Hindlimb muscle (tissue), 1 donor: ENCODE measurements at regions not wholly inside any gene's neighbourhood (a gene's known extent, or its start where the extent isn't known, plus 50 kb on each side); places are given as distances from the start of the nearest gene placed in this dataset.
"Not testable (repeated sequence)": the region's sequence is repeated elsewhere in the genome, so short reads cannot be mapped to it uniquely, and the experiment has no call there.

ENCODE experiments used
- DNase-seq: peaks from one replicate; pipeline ENCODE4 v3.0.0-alpha.2; 2013

GRCh38 chr20:12211361-12211760, 293.7 kb downstream of the BTBD3 start:
- DNase-seq: no peak

DNA sequence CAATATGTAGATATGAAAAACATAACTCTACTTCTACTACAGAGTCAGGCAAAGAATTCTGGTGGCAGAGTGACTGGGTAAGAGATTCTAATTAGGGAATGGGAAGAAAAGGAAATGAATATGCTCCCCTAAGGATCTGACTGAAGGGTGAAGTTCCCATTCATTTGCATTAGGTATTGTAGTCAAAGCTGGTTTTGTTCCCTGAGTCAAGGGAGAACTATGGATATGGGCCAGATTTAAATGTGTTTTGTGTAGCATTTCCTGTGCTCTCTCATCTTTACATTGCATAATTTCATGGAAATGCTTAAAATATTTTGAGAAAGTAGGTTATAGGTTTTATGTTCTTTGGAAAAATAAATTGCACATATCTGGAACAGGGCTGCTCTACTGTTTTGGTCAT, 299.7 kb downstream of the BTBD3 start:
- no peak for DNase-seq

GRCh38 chr20:12219798-12220197, 302.1 kb downstream of the BTBD3 start:
- DNase-seq: no peak

GRCh38 chr20:12223057-12223456, 305.4 kb downstream of the BTBD3 start:
- no peak for DNase-seq

- no peak for DNase-seq
Observed at GRCh38 chr20:12225898-12226297, 308.2 kb downstream of the BTBD3 start.

GRCh38 chr20:12229891-12230290, 312.2 kb downstream of the BTBD3 start:
- no peak for DNase-seq

GRCh38 chr20:12237772-12238171, 320.1 kb downstream of the BTBD3 start:
- no peak for DNase-seq

DNA sequence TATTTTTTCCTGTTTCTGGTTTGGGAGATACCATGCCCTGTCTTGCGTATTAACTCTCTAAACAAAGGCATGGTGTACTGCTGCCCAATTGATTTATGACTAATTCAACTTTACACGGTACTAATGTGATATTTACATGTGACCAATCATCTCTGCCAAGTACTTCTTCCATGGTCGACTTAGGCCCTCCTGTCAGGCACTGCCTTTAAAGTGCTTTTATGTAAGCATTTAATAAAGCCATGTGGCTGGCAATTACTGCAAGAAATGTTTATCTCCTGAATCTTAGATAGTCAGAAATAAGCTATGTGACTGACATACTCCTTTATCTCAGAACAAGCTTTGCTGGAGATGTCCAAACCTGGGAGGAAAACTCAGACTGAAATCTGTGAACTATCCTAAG, 323.4 kb downstream of the BTBD3 start:
- DNase-seq: no peak

DNA sequence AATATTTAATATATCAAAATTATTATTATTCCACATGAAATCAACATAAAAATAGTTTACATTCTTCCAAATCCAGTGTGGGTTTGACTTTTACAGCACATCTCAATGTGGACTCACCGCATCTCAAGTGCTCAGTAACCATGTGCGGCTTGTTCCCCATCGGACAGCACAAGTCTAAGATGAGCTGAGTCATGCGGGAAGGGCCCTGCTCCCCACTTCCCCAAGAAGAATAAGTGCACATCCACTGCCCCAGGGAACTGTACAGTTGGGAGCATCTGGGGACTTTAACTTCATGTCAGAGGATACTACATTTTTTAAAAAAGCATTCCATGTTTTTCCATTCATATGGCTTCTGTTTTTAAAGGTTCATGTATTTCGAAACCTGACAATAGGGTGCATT, 325.6 kb downstream of the BTBD3 start:
- no peak for DNase-seq

- no peak for DNase-seq
Observed at GRCh38 chr20:12248481-12248880, 330.8 kb downstream of the BTBD3 start.

DNA sequence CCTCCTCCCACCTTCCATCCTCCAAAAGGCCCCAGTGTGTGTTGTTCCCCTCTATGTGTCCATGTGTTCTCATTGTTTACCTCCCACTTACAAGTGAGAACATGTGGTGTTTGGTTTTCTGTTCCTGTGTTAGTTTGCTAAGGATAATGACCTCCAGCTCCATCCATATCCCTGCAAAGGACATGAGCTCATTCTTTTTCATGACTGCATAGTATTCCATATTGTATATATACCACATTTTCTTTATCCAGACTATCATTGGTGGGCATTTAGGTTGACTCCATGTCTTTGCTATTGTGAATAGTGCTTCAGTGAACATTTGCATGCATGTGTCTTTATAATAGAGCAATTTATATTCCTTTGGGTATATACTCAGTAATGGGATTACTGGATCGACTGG, 333.0 kb downstream of the BTBD3 start:
- not testable (repeated sequence) for DNase-seq

DNA sequence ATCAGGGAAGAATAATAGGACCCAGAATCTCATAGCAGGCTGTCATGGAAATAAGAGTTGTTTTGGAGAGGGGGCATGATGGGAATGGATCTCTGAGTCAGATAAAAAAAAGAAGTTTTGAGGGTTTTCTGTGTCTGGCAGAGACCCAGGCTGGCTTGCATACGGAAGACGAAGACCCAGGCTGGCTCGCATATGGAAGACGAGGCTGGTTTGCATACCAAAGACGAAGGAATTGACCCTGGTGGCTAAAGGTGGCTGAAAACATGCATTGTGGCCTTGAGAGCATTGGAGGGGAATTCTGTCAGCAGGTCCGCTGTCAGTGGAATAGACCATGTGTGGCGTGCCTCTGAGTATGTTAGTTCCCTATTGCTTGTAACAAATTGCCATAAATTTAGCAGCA, 335.1 kb downstream of the BTBD3 start:
- no peak for DNase-seq

DNA sequence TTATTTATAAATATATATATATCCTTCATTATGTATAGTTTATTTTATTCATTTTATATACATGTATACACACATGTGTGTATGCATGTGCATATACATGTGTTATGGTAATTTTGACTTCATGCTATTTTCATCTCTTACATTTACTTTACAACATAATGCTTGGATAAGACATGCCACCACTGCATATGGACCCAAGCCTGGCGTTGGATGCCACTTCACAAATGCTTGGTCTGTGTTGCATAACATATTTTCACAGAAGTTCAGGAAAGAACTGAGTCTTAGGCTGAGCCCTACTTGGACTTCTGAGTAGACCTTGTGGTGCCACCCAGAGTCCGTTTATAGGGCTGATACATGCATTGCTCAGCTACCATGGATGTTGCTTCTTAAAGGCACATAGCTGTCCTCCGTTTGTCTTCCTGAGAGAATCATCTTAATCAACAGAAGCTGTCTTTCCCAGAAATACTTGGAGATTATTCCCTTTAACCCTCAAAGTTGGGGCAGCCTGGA, 337.8 kb downstream of the BTBD3 start:
- no peak for DNase-seq

DNA sequence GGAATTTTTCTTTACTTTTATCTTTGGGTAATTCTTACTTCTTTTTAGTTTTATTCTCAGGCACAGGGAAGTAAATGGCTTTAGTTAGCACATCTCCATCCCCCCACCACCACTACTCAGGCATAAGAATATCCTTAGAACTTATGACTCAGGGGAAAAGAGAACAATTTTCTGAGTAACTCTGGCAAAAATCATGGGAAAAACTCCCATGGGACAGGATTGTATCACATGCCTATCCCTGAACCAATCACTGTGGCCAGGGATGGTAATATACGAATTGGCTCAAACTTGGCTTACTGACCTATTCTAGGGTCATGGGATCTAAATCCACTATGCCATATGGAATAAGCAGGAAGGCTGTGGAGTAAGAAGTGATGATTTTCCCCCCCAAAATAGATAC, 339.1 kb downstream of the BTBD3 start:
- DNase-seq: no peak

- DNase-seq: no peak
Observed at GRCh38 chr20:12262747-12263146, 345.1 kb downstream of the BTBD3 start.

DNA sequence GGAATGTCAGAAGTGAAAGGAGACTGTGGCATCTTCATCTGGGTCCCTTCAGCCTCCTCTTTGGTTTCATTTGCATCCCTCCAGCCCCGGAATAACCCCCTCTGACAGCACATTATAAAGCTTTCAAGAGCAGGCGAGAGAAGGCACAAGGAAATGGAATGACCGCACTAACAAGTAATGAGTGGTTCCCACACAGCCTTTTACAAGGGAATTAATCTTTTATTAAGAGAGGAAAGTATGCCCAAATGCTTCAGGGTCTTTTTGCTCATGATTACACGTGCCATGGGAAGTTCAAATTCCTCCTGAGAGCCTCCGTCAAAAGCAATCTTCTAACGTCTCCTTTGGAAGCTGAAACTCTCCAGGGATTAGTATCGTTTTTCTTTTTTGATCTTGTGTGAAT, 347.0 kb downstream of the BTBD3 start:
- DNase-seq: no peak

DNA sequence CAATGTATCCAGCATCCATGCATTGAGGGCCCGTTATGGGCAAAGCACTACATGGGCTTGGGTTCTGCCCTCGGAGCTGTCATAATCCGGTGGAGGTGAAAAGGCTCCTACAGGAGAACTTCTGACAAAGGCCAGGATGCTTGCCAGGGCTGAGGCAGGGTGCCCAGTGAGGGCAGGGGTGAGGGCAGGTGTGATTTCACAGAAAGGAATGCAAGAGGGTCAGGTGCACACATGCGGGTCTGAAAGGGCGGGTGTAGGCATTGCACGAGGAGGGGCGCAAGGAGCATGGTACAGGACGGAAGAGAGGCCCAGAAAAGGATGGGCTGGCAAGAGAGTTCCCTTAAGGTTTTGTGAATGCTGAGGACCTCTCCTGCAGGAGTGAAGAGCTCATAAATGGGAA, 348.0 kb downstream of the BTBD3 start:
- no peak for DNase-seq

DNA sequence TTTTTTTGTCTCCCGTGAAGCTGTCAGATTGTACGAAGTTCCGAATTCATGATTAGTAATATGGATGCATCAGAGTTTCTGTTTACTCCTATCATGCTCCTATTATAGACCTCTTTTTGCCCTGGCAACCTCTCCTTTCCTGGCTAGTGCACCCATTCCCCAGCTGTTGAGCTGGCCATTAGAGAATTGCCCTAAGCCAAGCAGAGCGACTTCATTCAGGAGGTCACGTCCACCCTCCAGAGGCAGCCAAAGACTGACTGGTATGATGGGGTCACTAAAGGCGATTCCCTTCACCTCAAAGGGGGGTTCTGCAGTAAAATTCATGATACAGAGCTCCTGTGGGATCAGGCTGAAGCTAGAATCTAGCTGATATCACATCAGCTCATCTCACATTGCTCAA, 351.9 kb downstream of the BTBD3 start:
- DNase-seq: no peak

DNA sequence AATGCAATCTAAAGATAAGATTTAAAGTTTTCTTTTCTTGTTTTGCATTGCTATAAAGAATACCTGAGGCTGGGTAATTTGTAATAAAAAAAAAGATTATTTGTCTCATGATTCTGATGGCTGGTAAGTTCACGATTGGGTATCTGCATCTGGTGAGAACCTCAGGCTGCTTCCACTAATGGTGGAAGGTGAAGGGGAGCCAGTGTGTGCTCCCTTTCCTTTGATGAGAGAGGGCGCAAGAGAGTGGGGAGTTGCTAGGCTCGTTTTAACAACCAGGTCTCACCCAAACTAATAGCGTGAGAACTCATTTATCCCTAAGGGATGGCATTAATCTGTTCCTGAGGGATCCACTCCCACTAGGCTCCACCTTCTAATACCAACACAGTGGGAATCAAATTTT, 353.2 kb downstream of the BTBD3 start:
- no peak for DNase-seq

DNA sequence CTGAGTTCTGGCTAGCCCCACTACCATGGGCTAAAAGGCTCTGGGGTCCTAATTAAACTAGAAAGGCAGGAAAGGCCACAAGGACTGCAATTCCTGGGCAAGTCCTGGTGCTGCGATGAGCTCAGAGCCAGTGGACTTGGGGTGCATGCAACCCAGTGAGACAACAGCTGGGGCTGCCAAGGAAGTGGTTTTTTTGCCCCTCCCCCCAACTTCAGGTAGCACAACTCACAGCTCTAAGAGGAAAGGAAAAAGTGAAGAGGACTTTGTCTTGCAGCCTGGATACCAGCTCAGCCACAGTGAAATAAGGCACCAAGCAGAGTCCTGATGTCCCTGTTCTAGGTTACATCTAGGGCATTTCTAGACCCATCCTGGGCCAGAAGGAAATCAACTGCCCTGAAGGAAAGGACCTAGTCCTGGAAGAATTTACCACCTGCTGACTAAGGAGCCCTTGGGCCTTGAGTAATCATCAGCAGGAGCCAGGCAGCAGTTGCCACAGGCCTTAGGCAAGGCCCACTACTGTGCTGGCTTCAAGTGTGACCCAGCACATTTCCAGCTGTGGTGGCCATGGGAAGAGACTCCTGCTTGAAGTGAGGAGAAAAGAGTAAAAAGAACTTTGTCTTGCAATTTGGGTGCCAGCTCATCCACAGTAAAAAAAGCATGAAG, 358.4 kb downstream of the BTBD3 start:
- no peak for DNase-seq

DNA sequence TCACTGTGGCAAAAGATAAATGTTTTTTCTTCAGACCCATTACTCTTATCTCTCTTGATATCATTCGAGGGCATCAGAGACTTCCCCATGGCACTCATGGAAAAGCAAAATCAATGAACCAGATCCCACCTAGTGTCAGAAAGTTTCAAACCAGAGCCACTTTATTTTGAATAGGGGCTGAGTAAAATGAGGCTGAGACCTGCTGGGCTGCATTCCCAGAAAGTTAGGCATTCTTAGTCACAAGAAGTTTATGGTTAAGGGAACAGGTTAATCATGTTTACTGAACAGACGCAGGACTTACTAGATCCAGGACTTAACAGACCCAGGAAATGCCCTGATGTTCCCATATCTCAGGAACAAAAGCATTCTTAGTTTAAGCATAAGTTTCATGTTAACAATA, 369.9 kb downstream of the BTBD3 start:
- no peak for DNase-seq

DNA sequence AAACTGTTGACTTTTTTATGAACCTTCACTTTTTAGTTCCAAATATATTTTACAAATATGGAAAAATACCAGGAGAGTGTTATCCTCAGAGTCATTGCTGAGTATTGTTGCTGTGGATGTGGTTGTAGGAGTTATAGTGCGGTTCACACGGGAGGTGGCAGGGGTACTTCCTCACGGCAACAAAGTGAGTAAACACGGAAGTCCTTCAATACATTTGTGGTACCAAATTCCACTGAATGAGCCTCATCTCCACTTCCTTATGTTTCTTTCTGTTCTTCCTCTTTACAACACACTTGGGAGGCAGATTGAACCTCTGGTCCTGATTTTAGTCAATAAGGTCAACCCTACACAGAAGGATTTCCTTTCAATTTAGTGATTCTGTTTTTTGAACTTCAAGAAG, 371.8 kb downstream of the BTBD3 start:
- no peak for DNase-seq

- DNase-seq: no peak
Observed at GRCh38 chr20:12291386-12291785, 373.7 kb downstream of the BTBD3 start.

GRCh38 chr20:12293900-12294299, 376.2 kb downstream of the BTBD3 start:
- DNase-seq: no peak

GRCh38 chr20:12294678-12295077, 377.0 kb downstream of the BTBD3 start:
- DNase-seq: no peak
